Esophagus squamous epithelium (tissue), 4 donors: ENCODE measurements at regions not wholly inside any gene's neighbourhood (a gene's known extent, or its start where the extent isn't known, plus 50 kb on each side); places are given as distances from the start of the nearest gene placed in this dataset.

Source experiments
- CTCF ChIP-seq, 6 experiments: fragments of 450-650 bp in 4 of 6; fragments of 200-600 bp in 2 of 6; sonication (generic) in 2 of 6; IDR thresholded peaks; one replicate each; pipeline ENCODE4 v1.5.1; 2016 to 2019; ENCODE audit warnings: antibody characterized with exemption in 6 of 6, mild to moderate bottlenecking in 4 of 6, moderate library complexity in 4 of 6
- POLR2A ChIP-seq, 4 donors: fragments of 450-650 bp; IDR thresholded peaks; one replicate each; pipeline ENCODE4 v1.6.1; 2017; ENCODE audit warnings: antibody characterized with exemption in 4 of 4, mild to moderate bottlenecking in 4 of 4, moderate library complexity in 3 of 4

- TF ChIP-seq CTCF (IDR thresholded peaks at IDR 0.05) (no peak), POLR2A (IDR thresholded peaks at IDR 0.05) (no peak)
Observed at GRCh38 chr3:191543018-191543417, 82.1 kb downstream of the PYDC2 start.
